ENCODE measurements at regions not wholly inside any gene's neighbourhood (a gene's known extent, or its start where the extent isn't known, plus 50 kb on each side); places are given as distances from the start of the nearest gene placed in this dataset.

GRCh38 chr16:6495486-6496210, 837.0 kb upstream of the RBFOX1 start:
- no peak for TF ChIP-seq POLR2AphosphoS5 (IDR thresholded peaks at IDR 0.05; ENCODE audit: low read depth, low read length)
- TF ChIP-seq REST (IDR thresholded peaks at IDR 0.05; ENCODE audit: insufficient read depth in 1 of 2, low read depth in 2 of 2, low read length in 2 of 2): no peak
